Activated effector memory CD4-positive, alpha-beta T cell treated with anti-CD3 and anti-CD28 coated beads, Interleukin-2, amount 50 U/mL, for 16 hours (primary cell): ENCODE measurements at regions not wholly inside any gene's neighbourhood (a gene's known extent, or its start where the extent isn't known, plus 50 kb on each side); places are given as distances from the start of the nearest gene placed in this dataset.

Experiments
- DNase-seq: peaks from one replicate; pipeline ENCODE4 v3.0.0-alpha.2; 2020

GRCh38 chr6:130771741-130772140, 55.5 kb upstream of the SMLR1 start:
- DNase-seq, result no peak

GRCh38 chr6:130773860-130774259, 53.3 kb upstream of the SMLR1 start:
- DNase-seq, result no peak

- DNase-seq, result no peak
Measured at GRCh38 chr6:130775411-130776012, 51.7 kb upstream of the SMLR1 start.

- DNase-seq, result no peak
Measured at GRCh38 chr6:130776287-130776925, 50.8 kb upstream of the SMLR1 start.
